HG03520 (cell line): ENCODE measurements at regions not wholly inside any gene's neighbourhood (a gene's known extent, or its start where the extent isn't known, plus 50 kb on each side); places are given as distances from the start of the nearest gene placed in this dataset.
"Not testable (repeated sequence)": the region's sequence is repeated elsewhere in the genome, so short reads cannot be mapped to it uniquely, and the experiment has no call there.

Experiments
- ATAC-seq: cut with Tn5 transposase; IDR thresholded peaks from one replicate; pipeline ENCODE4 v1.9.1; 2021; ENCODE audit warnings: mild to moderate bottlenecking, moderate library complexity; ENCODE audit not compliant: unreplicated experiment

GRCh38 chrX:94576367-94577004 lies 902.5 kb downstream of the FAM133A start:
- no peak for ATAC-seq

GRCh38 chrX:94600077-94600476 lies 926.1 kb downstream of the FAM133A start:
- ATAC-seq = no peak

GRCh38 chrX:94612140-94612539 lies 938.1 kb downstream of the FAM133A start:
- no peak for ATAC-seq

DNA sequence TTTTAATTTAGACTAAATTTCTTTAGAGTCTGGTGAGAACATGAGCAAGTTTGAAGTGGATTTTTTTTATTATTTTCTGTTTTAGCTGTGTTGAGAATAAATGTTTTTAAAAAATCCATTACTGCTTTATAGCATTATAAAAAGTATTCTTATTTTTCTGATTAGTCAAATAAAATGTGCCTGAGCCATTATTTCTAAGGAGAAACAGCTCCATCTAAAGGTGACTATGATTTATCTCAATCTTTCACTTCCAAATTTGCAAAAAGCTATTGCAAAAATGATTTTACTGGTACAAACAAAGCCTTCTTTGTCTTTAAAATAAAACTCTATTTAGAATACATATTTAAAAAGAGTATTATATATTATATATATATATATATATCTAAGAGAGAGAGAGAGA lies 959.2 kb downstream of the FAM133A start:
- ATAC-seq = no peak

- ATAC-seq = no peak
These were observed 961.0 kb downstream of the FAM133A start for GRCh38 chrX:94635003-94635402.

- no peak for ATAC-seq
These were observed 971.7 kb downstream of the FAM133A start for GRCh38 chrX:94645726-94646125.

GRCh38 chrX:94655180-94655579 lies 981.2 kb downstream of the FAM133A start:
- no peak for ATAC-seq

GRCh38 chrX:94662689-94663088 lies 988.7 kb downstream of the FAM133A start:
- ATAC-seq = no peak

GRCh38 chrX:94676285-94676684 lies 1002.3 kb downstream of the FAM133A start:
- ATAC-seq = no peak

DNA sequence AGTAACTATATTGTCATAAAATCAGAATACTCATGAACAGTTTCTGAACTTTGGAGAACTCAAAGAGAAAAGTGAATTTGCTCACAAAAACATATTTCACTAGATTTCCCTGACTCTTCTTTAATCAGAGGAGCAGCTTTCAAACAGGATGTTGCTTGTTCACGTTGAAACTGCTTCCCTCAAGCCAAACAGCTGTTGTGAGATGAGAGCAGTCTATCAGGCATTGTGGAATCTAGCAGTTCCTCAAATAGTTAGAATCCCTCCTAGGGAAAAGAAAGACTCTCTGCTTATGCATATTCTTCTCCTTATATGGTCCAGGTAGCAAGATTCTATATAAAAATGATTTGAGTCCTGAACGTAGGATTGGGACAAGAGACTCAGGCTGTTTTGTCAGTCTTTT lies 1012.1 kb downstream of the FAM133A start:
- no peak for ATAC-seq

DNA sequence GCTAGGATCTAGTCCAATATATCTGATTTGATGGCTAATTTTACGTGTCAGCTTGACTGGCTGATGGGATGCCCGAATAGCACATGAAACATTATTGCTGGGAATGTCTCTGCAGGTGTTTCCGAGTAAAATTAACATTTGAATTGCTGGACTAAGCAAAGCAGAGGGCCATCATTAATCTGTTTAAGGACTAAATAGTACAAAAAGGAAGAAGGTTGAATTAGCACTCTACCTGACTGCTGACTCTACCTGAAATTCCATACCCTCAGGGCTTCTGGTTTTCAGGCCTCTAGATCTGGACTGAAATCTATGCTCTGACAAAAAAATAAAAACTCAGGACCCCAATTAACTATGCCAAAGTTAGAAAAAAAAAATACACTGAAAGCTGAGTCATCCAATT lies 1021.9 kb downstream of the FAM133A start:
- no peak for ATAC-seq

DNA sequence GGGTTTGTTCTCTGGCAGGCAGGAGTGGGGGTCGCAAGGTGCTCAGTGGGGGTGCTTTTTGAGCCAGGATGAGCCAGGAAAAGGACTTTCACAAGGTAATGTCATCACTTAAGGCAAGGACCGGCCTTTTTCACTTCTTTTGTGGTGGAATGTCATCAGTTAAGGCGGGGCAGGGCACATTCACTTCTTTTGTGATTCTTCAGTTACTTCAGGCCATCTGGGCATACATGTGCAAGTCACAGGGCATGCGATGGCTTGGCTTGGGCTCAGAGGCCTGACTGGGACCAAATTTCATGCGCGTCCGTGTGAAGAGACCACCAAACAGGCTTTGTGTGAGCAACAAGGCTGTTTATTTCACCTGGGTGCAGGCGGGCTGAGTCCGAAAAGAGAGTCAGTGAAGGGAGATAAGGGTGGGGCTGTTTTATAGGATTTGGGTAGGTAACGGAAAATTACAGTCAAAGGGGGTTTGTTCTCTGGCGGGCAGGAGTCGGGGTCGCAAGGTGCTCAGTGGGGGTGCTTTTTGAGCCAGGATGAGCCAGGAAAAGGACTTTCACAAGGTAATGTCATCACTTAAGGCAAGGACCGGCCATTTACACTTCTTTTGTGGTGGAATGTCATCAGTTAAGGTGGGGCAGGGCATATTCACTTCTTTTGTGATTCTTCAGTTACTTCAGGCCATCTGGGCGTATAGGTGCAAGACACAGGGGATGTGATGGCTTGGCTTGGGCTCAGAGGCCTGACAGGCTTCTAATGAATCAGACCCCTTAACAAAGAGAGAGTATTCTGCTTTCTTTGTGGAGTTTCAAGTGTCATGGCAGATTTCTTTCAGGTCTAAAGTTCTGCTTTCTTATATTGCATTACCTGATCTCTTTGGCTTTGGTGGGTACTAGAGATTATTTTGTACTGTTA lies 1030.6 kb downstream of the FAM133A start:
- not testable (repeated sequence) for ATAC-seq

GRCh38 chrX:94721386-94721785 lies 1047.4 kb downstream of the FAM133A start:
- no peak for ATAC-seq

- no peak for ATAC-seq
These were observed 1048.6 kb downstream of the FAM133A start for GRCh38 chrX:94722578-94722977.

GRCh38 chrX:94742772-94743171 lies 1068.8 kb downstream of the FAM133A start:
- no peak for ATAC-seq

GRCh38 chrX:94743478-94743877 lies 1069.5 kb downstream of the FAM133A start:
- ATAC-seq = no peak

DNA sequence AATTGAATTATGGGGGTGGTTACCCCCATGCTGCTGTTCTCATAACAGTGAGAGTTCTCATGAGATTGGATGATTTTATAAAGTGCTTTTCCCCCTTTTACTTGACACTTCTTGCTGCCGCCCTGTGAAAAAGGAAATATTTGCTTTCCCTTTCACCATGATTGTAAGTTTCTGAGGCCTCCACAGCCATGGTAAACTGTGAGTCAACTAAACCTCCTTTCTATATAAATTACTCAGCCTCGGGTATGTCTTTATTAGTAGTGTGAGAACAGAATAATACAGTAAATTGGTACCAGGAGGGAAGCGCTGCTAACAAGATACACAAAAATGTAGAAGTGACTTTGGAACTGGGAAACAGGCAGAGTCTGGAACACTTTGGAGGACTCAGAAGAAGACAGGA lies 1070.8 kb downstream of the FAM133A start:
- ATAC-seq = no peak

DNA sequence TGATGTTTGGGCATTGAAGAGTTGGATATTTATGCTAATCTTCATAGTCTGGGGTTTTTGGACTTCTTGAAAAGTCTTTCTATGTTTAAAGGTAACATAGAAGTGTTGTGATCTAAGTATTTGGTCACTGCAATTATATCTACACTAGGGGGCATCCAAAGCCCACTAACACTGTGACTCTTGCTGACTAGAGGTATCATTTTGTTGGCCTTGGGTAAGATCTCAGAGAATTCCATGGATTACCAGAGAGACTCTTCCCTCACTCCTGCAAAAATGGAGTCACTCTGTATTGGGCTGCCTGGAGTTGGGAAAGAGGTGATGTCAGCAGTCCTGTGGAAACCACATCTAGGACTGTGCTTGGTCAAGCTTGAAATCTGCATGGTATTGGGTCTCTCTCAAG lies 1077.6 kb downstream of the FAM133A start:
- no peak for ATAC-seq

DNA sequence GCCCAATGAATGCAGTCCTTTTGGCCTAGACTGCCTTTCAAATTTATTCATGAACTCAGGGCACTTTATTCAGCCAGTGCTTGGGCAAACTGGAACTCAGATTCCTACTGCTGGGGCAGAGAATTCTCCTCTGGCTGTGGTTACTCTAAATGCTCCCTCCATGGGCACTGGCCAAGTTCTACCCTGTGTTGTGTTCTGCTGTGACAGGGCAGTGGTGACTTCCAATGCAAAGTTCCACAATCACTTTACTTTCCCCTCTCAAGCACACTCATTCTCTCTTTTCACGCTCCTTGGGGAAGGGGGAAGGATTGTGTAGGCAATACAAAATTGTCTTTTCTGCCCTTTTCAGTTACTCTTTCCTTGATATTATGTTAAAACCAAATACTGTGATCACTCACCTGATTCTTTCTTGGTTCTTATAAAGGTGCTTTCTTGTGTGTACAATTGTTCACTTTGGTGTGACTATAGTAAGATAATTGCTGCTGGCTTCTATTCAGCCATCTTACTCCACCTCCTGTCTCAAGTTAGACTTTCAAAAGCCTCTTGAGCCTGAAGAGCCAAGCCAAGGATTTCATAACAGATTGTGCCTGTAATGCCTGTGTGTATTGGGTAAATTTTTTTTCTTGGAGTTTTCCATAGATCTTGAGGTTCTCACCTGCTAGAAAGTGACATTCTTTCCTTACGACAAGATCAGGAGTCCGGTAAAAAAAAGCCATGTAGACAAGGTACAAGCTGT lies 1078.6 kb downstream of the FAM133A start:
- ATAC-seq = no peak

- no peak for ATAC-seq
These were observed 1084.1 kb downstream of the FAM133A start for GRCh38 chrX:94758130-94758529.

GRCh38 chrX:94775640-94776039 lies 1101.6 kb downstream of the FAM133A start:
- no peak for ATAC-seq

DNA sequence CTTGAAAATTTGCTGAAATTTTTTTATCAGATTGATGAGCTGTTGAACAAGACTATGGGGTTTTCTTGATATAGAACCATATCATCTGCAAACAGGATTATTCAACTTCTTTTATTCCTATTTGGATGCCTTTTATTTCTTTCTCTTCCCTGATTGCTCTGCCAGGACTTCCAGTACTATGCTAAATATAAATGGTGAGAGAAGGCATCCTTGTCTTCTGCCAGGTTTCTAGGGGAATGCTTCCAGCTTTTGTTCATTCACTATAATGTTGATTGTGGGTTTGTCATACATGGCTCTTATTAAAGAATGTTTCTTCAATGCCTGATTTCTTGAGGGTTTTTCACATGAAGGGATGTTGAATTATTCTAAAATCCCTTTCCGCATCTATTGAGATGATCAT lies 1139.5 kb downstream of the FAM133A start:
- ATAC-seq = no peak
